ENCODE measurements at regions not wholly inside any gene's neighbourhood (a gene's known extent, or its start where the extent isn't known, plus 50 kb on each side); places are given as distances from the start of the nearest gene placed in this dataset.

DNA sequence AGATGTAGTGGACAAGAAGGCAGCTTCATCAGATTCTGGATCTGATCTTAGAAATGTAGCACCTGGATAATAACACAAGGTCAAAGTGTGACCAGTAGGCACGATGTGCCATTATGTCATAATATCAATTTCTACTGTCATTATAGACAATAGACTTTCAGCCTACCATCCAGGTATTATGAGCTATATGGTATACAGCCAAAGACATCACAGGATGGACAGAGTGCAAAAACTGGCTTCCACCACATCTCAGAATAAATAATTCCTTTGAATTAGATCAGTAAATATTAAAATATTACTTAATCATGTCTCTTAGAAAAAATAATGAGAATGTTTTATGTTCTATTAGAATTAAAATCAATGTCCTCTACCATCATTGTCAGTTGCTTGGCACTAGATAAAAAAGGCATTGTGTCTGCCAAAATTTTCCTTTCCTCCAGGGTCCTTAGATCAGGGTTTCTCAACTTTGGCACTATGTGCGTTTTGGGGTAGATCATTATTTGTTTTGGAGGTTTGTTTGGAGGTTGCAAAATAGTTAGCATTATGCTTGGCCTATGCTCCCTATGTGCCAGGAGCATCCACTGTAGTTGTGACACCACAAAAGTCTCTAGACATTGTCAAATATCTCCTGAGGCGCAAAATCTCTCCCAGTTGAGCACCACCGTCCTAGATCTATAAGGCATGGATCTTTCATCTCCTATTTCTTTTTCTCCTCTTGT, 86.7 kb upstream of the NRIP1 start:
- DNase-seq (ENCODE audit: low read depth in 2 of 2), result no peak

DNA sequence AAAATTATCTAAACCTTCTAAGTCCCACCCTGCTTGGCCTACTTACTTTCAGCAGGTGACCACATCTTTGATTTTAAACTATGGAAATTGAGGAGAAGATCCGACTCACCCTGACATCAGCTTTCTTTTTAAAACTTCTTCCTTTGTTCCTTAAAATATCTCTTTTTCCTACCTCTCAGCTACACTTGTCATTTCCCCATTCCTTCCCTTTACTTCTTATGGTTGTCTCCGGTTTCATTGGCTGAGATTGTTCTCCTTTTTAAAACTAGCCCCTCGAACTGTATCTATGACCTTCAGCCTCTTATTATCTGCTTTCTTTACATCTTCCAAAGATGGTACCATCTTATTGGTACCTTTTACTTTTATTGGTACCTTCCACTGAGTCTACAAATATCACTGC, 87.8 kb upstream of the NRIP1 start:
- DNase-seq (ENCODE audit: low read depth in 2 of 2), result no peak

DNA sequence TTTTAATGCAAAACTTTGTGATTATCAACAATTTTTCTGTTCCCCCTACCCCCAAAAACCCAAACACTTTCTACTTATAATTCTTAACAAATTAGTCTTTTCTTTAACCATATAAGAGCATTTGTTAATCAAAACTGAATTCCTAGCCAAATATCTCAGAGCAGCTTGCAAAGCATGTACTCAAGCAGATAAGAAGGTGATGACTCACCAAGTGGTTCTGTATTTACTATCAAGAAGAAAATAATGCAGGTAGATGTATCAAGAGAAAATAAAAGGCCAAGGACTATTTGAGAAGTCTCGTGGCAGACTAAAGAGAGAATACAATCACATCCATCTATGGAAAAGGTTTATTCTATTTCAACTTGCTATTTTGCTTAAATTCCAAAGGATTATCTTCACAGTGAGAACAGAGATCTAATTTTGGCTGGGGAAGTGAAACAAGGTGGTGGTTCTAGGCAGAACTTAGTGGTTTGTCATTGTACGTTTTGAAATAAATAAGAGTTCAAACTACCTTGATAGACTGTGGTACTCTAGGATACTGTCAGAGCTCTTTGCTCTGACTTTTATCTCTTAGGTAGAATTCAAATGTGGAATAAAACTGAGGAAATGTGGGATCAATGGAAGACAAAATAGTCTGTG, 94.7 kb upstream of the NRIP1 start:
- DNase-seq (ENCODE audit: low read depth in 2 of 2), result no peak

DNA sequence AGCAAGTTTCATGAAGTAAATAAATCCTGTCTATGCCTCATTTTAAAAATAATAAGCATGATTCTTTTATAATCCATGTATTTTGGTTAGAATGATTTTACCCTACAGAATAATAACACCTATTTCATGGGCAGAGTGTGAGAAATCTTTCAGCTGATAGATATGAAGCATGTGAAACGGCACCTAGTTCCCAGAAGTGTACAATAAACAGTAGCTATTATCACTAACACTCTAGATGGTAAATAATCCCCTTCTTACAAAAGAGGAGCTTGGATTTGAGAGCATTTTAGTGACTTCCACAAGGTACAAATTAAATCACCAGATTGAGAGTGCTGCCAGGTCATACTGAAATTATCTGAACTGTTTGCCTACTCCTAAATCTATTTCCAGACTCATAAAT, 95.3 kb upstream of the NRIP1 start:
- no peak for DNase-seq (ENCODE audit: low read depth in 2 of 2)

DNA sequence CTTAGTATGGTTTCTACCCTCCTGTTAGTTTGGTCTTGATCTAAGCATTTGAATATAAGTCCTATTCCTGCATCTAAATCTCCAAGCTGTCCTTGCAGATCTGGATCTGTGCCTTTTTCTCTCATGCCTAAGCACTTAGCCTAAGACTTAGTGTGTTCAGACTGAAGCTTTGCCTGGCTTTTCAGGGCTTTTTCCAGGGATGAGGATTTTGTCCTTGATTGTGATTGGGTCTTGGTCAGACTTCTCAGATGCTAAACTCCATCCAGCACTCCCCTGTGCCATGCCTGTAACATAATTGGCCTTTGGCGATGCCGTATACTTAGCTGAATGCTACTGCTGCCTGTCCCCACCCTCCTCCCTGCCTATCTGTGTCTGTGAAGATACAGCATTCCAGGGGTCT, 98.1 kb upstream of the NRIP1 start:
- DNase-seq (ENCODE audit: low read depth in 2 of 2), result no peak

DNA sequence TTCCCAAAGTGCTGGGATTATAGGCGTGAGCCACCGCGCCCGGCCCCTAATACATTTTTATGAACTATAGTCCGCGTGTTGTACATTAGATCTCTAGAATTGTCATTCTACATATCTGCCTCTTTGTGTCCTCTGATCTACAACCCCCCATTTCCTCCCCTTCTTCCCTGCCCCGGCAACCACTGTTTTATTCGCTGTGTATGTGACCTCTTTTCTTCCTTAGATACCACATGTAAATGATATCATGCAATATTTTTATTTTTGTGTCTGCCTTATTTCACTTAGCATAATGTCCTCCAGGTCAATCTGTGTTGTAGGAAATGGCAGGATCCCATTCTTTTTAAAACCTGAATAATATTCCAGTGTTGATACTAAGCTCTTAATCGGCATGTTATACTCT, 99.5 kb upstream of the NRIP1 start:
- no peak for DNase-seq (ENCODE audit: low read depth in 2 of 2)

DNA sequence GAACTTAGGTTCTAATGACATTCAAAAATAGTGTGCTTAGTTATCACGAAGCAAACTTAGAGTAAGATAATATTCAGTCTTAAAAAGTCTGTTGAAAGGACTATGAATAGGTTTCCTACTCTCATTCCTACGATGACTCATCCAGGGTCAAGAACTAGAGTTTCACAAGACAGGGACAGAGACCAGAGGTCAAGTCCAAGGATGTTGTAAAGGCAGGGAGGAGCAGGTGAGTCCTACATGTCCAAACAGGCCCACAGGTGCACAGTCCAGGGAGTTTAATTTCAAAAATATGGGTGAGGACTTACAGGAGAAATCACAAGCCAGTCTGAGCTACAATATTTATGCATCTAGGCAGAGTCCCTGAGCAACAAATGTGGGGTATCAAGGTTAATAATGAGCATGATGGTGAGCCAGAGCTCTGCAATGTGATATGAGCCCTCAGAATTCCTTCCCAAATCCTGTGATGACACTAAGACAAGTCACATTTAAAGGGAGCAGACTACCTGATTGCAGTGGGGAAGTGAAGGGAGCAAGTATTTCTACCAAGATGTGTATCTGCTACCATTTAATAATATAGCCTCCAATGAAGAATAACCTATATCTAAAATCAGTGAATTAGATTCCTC, 100.0 kb upstream of the NRIP1 start:
- no peak for DNase-seq (ENCODE audit: low read depth in 2 of 2)

- no peak for DNase-seq (ENCODE audit: low read depth in 2 of 2)
These were observed 105.8 kb upstream of the NRIP1 start for GRCh38 chr21:15170614-15171013.

DNA sequence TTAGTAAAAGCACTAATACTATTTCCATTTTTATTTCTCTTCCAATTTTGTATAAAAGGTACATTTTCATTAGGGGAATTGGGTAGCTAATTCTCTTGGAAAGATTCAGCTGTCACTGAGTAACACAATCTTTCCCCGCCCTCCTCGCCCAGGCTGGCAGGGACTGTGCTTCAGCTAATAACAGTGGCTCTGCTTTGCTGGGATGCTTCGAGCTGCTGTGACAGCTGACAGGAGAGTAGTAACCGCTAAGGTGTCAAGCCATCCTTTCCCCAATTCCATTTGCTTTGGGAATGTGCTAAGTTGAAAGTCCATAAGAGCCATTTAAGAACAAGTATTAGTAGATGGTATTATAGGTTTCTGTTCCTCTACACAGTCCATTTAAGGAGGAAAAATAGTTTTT, 106.7 kb upstream of the NRIP1 start:
- no peak for DNase-seq (ENCODE audit: low read depth in 2 of 2)

DNA sequence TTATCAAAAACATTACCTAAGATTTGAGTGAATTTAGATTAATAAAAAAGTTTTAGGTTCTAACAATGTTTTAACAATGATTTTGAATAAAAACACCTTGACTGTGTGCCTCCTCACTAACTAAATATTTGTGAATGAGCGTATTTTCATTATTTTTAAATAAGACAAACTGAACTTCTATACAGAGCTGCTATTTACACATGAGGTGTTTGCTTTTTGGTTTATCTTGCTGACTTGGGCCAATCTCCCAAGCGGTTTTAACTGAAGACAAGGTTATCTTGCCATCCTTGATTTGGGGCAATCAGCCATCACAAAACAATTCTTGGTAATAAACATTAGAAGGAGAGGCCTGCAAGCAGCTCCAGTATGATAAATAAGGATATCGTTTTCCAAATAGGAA, 108.2 kb upstream of the NRIP1 start:
- DNase-seq (ENCODE audit: low read depth in 2 of 2), result no peak

GRCh38 chr21:15174923-15175322, 110.1 kb upstream of the NRIP1 start:
- DNase-seq (ENCODE audit: low read depth in 2 of 2), result no peak

DNA sequence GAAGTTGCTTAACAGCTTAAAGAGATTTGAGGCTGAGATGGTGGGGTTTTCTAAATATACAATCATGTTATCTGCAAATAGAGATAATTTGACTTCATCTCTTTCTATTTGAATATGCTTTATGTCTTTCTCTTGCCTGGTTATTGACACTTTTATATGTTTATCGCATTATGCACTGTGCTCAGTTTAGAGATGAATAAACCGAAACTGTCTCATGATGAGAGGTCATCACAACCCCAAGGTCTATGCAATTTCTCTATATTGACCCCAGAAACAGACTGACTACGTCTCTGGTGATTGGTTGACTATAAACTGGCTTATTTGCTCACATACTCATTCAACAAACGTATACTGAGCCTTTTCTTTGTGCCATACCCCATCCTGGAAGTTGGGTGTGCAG, 117.9 kb upstream of the NRIP1 start:
- DNase-seq (ENCODE audit: low read depth in 2 of 2), result no peak

GRCh38 chr21:15183813-15184257, 119.0 kb upstream of the NRIP1 start:
- no peak for DNase-seq (ENCODE audit: low read depth in 2 of 2)

GRCh38 chr21:15190412-15190811, 125.6 kb upstream of the NRIP1 start:
- DNase-seq (ENCODE audit: low read depth in 2 of 2), result no peak

- DNase-seq (ENCODE audit: low read depth in 2 of 2), result no peak
These were observed 126.0 kb upstream of the NRIP1 start for GRCh38 chr21:15190837-15191236.

DNA sequence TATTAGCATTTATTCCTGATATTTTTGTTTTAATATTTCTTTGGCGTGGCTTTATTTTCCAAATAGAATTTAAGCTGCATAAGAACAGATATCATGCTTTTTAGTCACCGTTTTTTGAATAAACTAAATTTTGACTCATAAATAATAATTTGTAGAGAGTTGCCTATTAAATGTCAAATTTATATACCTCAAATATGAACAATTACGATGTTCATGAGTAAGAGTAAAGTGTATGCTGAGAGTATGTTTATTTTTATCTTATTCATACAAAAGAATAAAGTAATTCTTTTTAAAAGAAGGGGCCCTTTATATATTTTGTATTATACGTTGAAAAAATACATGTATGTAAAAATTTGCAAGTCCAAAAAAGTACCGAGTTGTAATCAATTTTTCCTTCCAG, 126.5 kb upstream of the NRIP1 start:
- DNase-seq (ENCODE audit: low read depth in 2 of 2), result no peak

DNA sequence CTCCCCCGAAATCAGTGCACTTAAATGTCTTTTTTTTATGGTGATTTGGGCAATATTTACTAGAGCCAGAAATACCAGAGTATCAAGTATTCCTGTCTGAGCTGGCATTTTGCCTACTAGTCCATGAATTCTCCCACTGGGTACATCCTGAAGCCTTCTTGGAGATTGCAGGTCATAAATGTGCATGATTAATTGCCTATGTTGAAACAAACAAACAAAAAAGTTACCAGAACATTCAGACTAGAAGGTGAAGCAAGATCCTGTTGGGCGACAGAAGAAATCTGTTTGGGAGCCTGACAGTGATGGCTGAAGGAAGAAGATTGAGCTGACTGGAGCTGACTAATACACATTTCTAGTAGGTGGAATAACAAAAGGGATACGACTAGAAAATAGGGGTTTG, 127.4 kb upstream of the NRIP1 start:
- DNase-seq (ENCODE audit: low read depth in 2 of 2), result no peak

- no peak for DNase-seq (ENCODE audit: low read depth in 2 of 2)
These were observed 129.1 kb upstream of the NRIP1 start for GRCh38 chr21:15193937-15194336.

DNA sequence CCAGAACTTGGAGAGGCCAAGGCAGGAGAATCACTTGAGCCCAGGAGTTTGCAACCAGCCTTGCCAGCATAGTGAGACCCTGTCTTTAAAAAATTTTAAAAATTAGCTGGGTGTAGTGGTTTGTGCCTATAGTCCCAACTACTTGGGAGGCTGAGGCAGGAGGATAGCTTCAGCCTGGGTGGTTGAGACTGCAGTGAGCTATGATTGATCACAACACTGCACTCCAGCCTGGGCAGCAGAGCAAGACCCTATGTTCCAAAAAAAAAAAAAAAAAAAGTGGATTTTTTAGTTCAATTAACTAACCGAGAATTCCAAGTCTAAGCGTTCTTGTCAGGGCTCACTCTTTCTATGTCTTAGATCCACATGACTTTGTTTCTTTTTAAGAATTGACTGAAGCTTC, 130.3 kb upstream of the NRIP1 start:
- no peak for DNase-seq (ENCODE audit: low read depth in 2 of 2)

DNA sequence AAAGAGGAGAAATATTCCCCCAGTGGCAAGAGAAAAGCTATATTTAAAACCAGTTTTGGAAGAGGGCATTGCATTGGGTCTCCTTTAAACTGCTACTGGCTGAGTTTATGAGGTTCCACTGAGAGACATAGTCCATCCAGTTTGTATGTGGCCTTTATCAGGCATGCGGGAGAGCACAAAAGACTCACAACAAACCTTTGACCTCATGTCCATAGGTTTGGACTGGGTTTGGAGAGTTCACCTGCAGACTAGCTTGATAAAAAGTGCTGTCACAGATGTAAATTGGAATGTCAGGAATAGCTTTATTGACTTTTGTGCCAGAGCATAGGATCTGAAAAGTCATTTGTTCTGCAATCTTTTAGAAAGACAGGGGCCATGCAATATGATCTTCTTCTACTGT, 131.0 kb upstream of the NRIP1 start:
- DNase-seq (ENCODE audit: low read depth in 2 of 2), result no peak

- no peak for DNase-seq (ENCODE audit: low read depth in 2 of 2)
These were observed 132.9 kb upstream of the NRIP1 start for GRCh38 chr21:15197696-15198095.

DNA sequence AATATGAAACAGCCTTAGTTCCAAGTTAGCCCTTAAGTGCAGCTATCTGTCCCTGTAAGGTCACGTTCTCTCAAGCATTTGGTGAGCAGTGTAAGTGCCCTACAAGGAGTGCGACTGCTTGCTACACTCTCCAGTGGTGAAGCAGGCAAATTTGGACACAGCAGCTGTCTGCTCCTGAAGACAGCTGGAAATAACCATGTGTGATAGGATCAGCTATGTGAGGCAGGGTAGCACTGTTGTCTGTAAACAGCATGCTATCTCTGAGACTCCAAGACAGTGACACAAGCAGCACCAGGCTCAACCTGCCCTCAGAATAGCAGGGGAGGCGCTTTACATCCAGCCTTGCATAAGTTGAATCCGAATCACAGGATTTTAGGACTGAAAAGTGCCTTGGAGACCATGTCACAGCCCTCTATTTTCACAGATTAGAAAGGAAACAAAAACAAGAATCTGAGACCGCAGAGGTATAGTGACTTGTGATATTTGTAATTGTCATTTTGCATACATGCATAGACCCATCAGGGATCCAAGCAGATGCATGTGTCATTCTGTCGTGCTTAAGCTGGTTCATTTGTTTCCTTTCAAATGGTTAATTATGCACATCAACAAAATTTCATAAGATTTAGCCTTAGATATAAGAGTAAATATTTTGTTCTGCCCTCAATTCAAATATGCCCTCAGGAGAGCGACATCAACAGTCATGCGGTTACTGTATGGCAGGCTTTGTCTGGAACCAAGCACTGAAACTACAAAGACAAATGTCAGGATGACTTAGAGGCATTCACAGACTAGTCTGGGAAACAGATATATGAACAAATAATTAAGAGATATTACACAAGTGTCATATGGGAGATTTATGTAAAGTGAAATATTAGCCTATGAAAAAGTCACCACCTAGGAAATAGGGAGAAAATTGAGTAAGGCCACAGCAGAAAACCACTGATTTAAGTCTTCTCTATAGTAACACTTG, 134.9 kb upstream of the NRIP1 start:
- DNase-seq (ENCODE audit: low read depth in 2 of 2), result no peak
